GM12878 (cell line): ENCODE measurements at regions not wholly inside any gene's neighbourhood (a gene's known extent, or its start where the extent isn't known, plus 50 kb on each side); places are given as distances from the start of the nearest gene placed in this dataset.

Experiments used
- CBFB ChIP-seq: IDR thresholded peaks from 2 replicates; pipeline ENCODE4 v1.6.1; 2016; ENCODE audit warnings: antibody characterized with exemption, low read depth
- POLR2A ChIP-seq: IDR thresholded peaks from 2 replicates; pipeline ENCODE4 v1.6.1; 2011; ENCODE audit warnings: low read depth, mild to moderate bottlenecking, low read length
- TF ChIP-seq, protein P1 (sequence below): IDR thresholded peaks from 2 replicates; pipeline ENCODE4 v1.6.1; 2011; ENCODE audit warnings: borderline replicate concordance, low read depth, mild to moderate bottlenecking, moderate library complexity, mixed read lengths, low read length; ENCODE audit not compliant: insufficient read depth; ENCODE audit errors: extremely low read length

DNA sequence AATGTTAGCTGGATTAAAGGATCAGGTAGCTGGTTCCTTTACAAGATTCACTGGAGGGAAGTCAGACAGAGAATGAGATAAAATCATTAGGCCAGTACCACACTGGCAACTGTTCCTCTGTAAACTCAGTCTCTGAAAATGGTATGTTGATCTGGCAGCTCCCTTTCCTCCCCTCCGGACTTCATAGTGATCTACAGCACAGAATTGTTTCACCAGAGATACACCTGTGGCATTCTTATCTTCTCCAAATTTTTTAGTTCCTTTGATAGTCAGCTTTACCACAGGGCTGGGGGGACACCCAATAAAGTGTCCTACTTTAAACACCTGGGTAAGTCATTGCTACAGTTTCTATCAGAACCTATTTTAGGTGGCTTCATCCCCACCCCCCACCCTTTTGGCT is 304.3 kb upstream of the KCNH8 start:
- TF ChIP-seq, protein P1, sequence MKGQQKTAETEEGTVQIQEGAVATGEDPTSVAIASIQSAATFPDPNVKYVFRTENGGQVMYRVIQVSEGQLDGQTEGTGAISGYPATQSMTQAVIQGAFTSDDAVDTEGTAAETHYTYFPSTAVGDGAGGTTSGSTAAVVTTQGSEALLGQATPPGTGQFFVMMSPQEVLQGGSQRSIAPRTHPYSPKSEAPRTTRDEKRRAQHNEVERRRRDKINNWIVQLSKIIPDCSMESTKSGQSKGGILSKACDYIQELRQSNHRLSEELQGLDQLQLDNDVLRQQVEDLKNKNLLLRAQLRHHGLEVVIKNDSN, result no peak
- TF ChIP-seq CBFB, result no peak
- TF ChIP-seq POLR2A, result no peak
